Body of pancreas (tissue), 4 donors: ENCODE measurements at regions not wholly inside any gene's neighbourhood (a gene's known extent, or its start where the extent isn't known, plus 50 kb on each side); places are given as distances from the start of the nearest gene placed in this dataset.

Experiments
- ATAC-seq: fragments of 150-250 bp; one replicate; pipeline ENCODE4 v1.9.1; 2016
- DNase-seq, 4 donors: peaks; one replicate each; pipeline ENCODE4 v3.0.0-alpha.2; 2019
- H3K27ac ChIP-seq, 4 donors: fragments of 200-600 bp; sonication (generic); 1 replicate in 3 of 4; 2 replicates in 1 of 4; pipeline versions ENCODE4 v1.5.1 to v1.6.1; 2016 to 2019; ENCODE audit warnings: mild to moderate bottlenecking in 1 of 4, mixed read lengths in 1 of 4, moderate library complexity in 1 of 4
- H3K27me3 ChIP-seq, 2 donors: fragments of 200-600 bp; sonication (generic); one replicate each; pipeline ENCODE4 v1.6.0; 2016; ENCODE audit warnings: mild to moderate bottlenecking in 1 of 2
- H3K36me3 ChIP-seq, 2 donors: fragments of 200-600 bp; sonication (generic); replicated peaks in 1 of 2; 2 replicates each; pipeline ENCODE4 v1.5.1; 2016; ENCODE audit warnings: low read depth in 2 of 2; ENCODE audit not compliant: insufficient read depth in 1 of 2
- H3K4me1 ChIP-seq: fragments of 200-600 bp; sonication (generic); one replicate; pipeline ENCODE4 v1.6.0; 2016
- H3K4me3 ChIP-seq, 2 donors: fragments of 200-600 bp; sonication (generic); 1 replicate in 1 of 2; 2 replicates in 1 of 2; pipeline ENCODE4 v1.5.1; 2016 to 2019
- H3K9me3 ChIP-seq, 3 donors: fragments of 200-600 bp; sonication (generic); 1 replicate in 2 of 3; 2 replicates in 1 of 3; pipeline ENCODE4 v1.5.1; 2016
- POLR2A ChIP-seq, 3 donors: fragments of 450-650 bp; IDR thresholded peaks; one replicate each; pipeline ENCODE4 v1.6.1; 2016; ENCODE audit warnings: antibody characterized with exemption in 3 of 3, mild to moderate bottlenecking in 2 of 3
- WGBS, 2 donors: methylation state at CpG; one replicate each; pipeline ENCODE4 v1.1.5; 2017; 5-methylcytosine and 5-hydroxymethylcytosine counted together
- intact Hi-C: fragments of 100-400 bp; cut with DNase I; formaldehyde crosslinking; loops from one replicate; pipeline ENCODE4 v1.15.1; 2023
- TF ChIP-seq, protein P1 (sequence below), 7 experiments: fragments of 450-650 bp in 4 of 7; fragments of 200-600 bp in 3 of 7; sonication (generic) in 3 of 7; IDR thresholded peaks; one replicate each; pipeline ENCODE4 v1.5.1; 2016 to 2019; ENCODE audit warnings: antibody characterized with exemption in 7 of 7

- ATAC-seq: no peak
- WGBS, 2 donors: 67 to 96% methylated on average over 1 of the region's 1 CpG
These were observed 105.2 kb upstream of the PFKP start for GRCh38 chr10:2962194-2962593.

DNA sequence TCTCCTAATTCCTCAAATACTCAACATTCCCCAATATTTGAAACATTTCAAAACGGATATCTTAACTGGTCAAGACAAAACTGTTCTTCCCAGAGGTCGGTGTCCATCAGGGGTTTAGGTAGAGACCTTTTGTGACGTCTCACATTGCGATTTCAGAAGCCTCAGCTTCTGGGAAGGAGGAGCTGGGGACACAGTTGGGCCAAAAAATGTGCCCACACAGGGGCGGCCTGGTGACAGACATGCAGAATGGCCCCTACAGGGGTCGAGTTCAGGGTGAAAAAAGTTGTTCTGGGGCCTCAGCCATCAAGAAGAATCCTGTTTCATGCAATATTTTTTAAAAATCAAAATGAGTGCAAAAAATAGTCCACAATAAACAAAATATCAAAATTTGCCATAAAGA lies 108.7 kb upstream of the PFKP start:
- WGBS, 2 donors: 80% methylated on average over 6 of the region's 6 CpGs
- DNase-seq: no peak
- H3K9me3 ChIP-seq: no peaks in the 10 kb centered on the region
- no peak for ATAC-seq
- no peaks in the 10 kb centered on the region for H3K4me1 ChIP-seq
- no peaks in the 10 kb centered on the region for H3K36me3 ChIP-seq
- no peak overlapping the region for H3K27ac ChIP-seq
- H3K27me3 ChIP-seq: no peaks in the 10 kb centered on the region
- intact Hi-C loops: no loop called here
- H3K4me3 ChIP-seq: no peak overlapping the region
- TF ChIP-seq, protein P1, sequence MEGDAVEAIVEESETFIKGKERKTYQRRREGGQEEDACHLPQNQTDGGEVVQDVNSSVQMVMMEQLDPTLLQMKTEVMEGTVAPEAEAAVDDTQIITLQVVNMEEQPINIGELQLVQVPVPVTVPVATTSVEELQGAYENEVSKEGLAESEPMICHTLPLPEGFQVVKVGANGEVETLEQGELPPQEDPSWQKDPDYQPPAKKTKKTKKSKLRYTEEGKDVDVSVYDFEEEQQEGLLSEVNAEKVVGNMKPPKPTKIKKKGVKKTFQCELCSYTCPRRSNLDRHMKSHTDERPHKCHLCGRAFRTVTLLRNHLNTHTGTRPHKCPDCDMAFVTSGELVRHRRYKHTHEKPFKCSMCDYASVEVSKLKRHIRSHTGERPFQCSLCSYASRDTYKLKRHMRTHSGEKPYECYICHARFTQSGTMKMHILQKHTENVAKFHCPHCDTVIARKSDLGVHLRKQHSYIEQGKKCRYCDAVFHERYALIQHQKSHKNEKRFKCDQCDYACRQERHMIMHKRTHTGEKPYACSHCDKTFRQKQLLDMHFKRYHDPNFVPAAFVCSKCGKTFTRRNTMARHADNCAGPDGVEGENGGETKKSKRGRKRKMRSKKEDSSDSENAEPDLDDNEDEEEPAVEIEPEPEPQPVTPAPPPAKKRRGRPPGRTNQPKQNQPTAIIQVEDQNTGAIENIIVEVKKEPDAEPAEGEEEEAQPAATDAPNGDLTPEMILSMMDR (IDR thresholded peaks at IDR 0.05): no peak
- no peak for TF ChIP-seq POLR2A (IDR thresholded peaks at IDR 0.05)

More at GRCh38 chr10:2962194-2962593, 105.2 kb upstream of the PFKP start:
- no peaks in the 10 kb centered on the region for H3K27me3 ChIP-seq
- no peak overlapping the region for H3K27ac ChIP-seq
- intact Hi-C loops: no loop called here
- H3K36me3 ChIP-seq: no peaks in the 10 kb centered on the region
- TF ChIP-seq, protein P1 (IDR thresholded peaks at IDR 0.05): no peak
- TF ChIP-seq POLR2A (IDR thresholded peaks at IDR 0.05): no peak
- H3K9me3 ChIP-seq: no peaks in the 10 kb centered on the region
- no peak for DNase-seq
- no peak overlapping the region for H3K4me3 ChIP-seq
- H3K4me1 ChIP-seq: no peaks in the 10 kb centered on the region

- no peaks in the 10 kb centered on the region for H3K36me3 ChIP-seq
- H3K27ac ChIP-seq: no peak overlapping the region
- no peaks in the 10 kb centered on the region for H3K27me3 ChIP-seq
- TF ChIP-seq, protein P1 (IDR thresholded peaks at IDR 0.05): no peak
- H3K4me3 ChIP-seq: no peak overlapping the region
- intact Hi-C loops: no loop called here
- no peaks in the 10 kb centered on the region for H3K4me1 ChIP-seq
- H3K9me3 ChIP-seq: no peaks in the 10 kb centered on the region
- ATAC-seq (no peak), DNase-seq (no peak)
- WGBS, 2 donors: 64 to 70% methylated on average over 2 of the region's 2 CpGs
These were observed 109.6 kb upstream of the PFKP start for GRCh38 chr10:2957785-2958184.

DNA sequence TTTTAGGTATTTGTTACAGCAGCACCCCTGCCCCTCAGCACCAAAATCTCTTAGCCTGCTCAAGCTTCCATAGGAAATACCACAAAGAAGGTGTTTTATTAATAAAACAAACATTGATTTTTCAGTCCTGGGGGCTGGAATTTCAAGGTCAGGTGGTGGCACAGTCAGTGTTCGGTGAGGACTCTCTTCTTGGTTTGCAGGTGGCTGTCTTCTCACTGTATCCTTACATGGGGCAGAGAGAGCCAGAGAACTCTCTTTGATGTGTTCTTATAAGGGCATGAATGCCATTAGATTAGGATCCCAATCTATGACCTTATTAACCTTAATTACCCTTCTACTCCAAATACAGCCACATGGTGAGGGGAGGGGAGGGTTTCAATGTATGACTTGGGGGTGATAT lies 112.3 kb upstream of the PFKP start:
- no peaks in the 10 kb centered on the region for H3K27me3 ChIP-seq
- H3K36me3 ChIP-seq: no peaks in the 10 kb centered on the region
- intact Hi-C loops: no loop called here
- H3K9me3 ChIP-seq: no peaks in the 10 kb centered on the region
- H3K4me1 ChIP-seq: no peaks in the 10 kb centered on the region
- H3K27ac ChIP-seq: no peak overlapping the region
- peak; percentile 52 for ATAC-seq
- 11 to 14% methylated on average over 1 of the region's 1 CpG for WGBS, 2 donors
- no peak for TF ChIP-seq POLR2A (IDR thresholded peaks at IDR 0.05)
- TF ChIP-seq, protein P1 (IDR thresholded peaks at IDR 0.05): no peak
- peak in 2 of 4 donors; percentile 34 to 44 for DNase-seq
- no peak overlapping the region for H3K4me3 ChIP-seq

GRCh38 chr10:2953495-2953894 lies 113.9 kb upstream of the PFKP start:
- no peak for TF ChIP-seq POLR2A (IDR thresholded peaks at IDR 0.05)
- TF ChIP-seq, protein P1 (IDR thresholded peaks at IDR 0.05): no peak
- ATAC-seq (no peak), DNase-seq (no peak)
- no peaks in the 10 kb centered on the region for H3K27me3 ChIP-seq
- 88 to 97% methylated on average over 2 of the region's 2 CpGs for WGBS, 2 donors
- H3K4me1 ChIP-seq: no peaks in the 10 kb centered on the region
- intact Hi-C loops: no loop called here
- H3K9me3 ChIP-seq: no peaks in the 10 kb centered on the region
- H3K27ac ChIP-seq: no peak overlapping the region
- H3K4me3 ChIP-seq: no peak overlapping the region
- no peaks in the 10 kb centered on the region for H3K36me3 ChIP-seq
